Naive thymus-derived CD8-positive, alpha-beta T cell (primary cell): ENCODE measurements at regions not wholly inside any gene's neighbourhood (a gene's known extent, or its start where the extent isn't known, plus 50 kb on each side); places are given as distances from the start of the nearest gene placed in this dataset.

Experiments
- ATAC-seq, 2 donors: fragments of 150-1000 bp; cut with Tn5 transposase in 1 of 2; sonication (Bioruptor Pico), chemical (Tn5 transposase) in 1 of 2; 1 replicate in 1 of 2; 2 replicates in 1 of 2; pipeline ENCODE4 v1.10.0; 2021; ENCODE audit warnings: mild to moderate bottlenecking in 2 of 2, moderate library complexity in 2 of 2
- POLR2A ChIA-PET: fragments of 350-600 bp; sonication (Branson Sonifier 250); formaldehyde crosslinking; loops from one replicate; lab custom pipeline; 2021; ENCODE audit warnings: antibody characterized with exemption; lab: Charles Lee
- DNase-seq, 10 donors: peaks; one replicate each; pipeline versions ENCODE4 v3.0.0 to v3.0.0-alpha.2; 2020 to 2022
- H3K27ac Mint-ChIP-seq, 10 donors: one replicate each; pipeline ENCODE4 v1.8.0; 2020 to 2022; ENCODE audit warnings: mild to moderate bottlenecking in 10 of 10, mixed read lengths in 10 of 10, moderate library complexity in 4 of 10, inconsistent platforms in 1 of 10
- H3K27me3 Mint-ChIP-seq, 5 donors: one replicate each; pipeline ENCODE4 v1.8.0; 2021 to 2022; ENCODE audit warnings: mixed read lengths in 5 of 5
- H3K36me3 Mint-ChIP-seq, 3 donors: one replicate each; pipeline ENCODE4 v1.8.0; 2020 to 2022; ENCODE audit warnings: mixed read lengths in 3 of 3, mild to moderate bottlenecking in 2 of 3, inconsistent platforms in 1 of 3
- H3K4me1 Mint-ChIP-seq, 4 donors: one replicate each; pipeline ENCODE4 v1.8.0; 2021 to 2022; ENCODE audit warnings: mixed read lengths in 4 of 4
- H3K4me3 Mint-ChIP-seq, 10 donors: one replicate each; pipeline ENCODE4 v1.8.0; 2020 to 2022; ENCODE audit warnings: mild to moderate bottlenecking in 10 of 10, mixed read lengths in 10 of 10, moderate library complexity in 6 of 10, inconsistent platforms in 1 of 10
- H3K9me3 Mint-ChIP-seq, 9 donors: one replicate each; pipeline ENCODE4 v1.8.0; 2020 to 2022; ENCODE audit warnings: mixed read lengths in 9 of 9, mild to moderate bottlenecking in 3 of 9, inconsistent platforms in 1 of 9, moderate library complexity in 1 of 9

- POLR2A ChIA-PET: no interaction called here
- Mint-ChIP-seq H3K27ac (no peak overlapping the region), H3K4me3 (no peak overlapping the region), H3K27me3 (peaks cover 0 to 17% (median 0%) of the 10 kb centered on the region in 5 donors), H3K4me1 (no peaks in the 10 kb centered on the region), H3K36me3 (no peaks in the 10 kb centered on the region), H3K9me3 (peaks cover 0 to 6% (median 0%) of the 10 kb centered on the region in 9 donors)
- peak in 1 of 2 donors; percentile 40 for ATAC-seq
- no peak for DNase-seq
Measured at GRCh38 chr2:45083175-45083574, 73.9 kb upstream of the SIX2 start.

GRCh38 chr2:45074713-45075112 lies 65.5 kb upstream of the SIX2 start:
- POLR2A ChIA-PET: no interaction called here
- no peaks in the 10 kb centered on the region for H3K36me3 Mint-ChIP-seq
- H3K27ac Mint-ChIP-seq: no peak overlapping the region
- no peak overlapping the region for H3K4me3 Mint-ChIP-seq
- peaks cover 0 to 9% (median 0%) of the 10 kb centered on the region in 9 donors for H3K9me3 Mint-ChIP-seq
- no peaks in the 10 kb centered on the region for H3K4me1 Mint-ChIP-seq
- H3K27me3 Mint-ChIP-seq: peaks cover 10 to 28% (median 15%) of the 10 kb centered on the region in 5 donors
- no peak for DNase-seq
- no peak for ATAC-seq

- ATAC-seq: no peak
- H3K4me1 Mint-ChIP-seq: peaks cover 0 to 2% (median 0%) of the 10 kb centered on the region in 4 donors
- H3K4me3 Mint-ChIP-seq: no peak overlapping the region
- peaks cover 10 to 44% (median 21%) of the 10 kb centered on the region in 5 donors for H3K27me3 Mint-ChIP-seq
- H3K27ac Mint-ChIP-seq: peak overlapping the region in 1 of 10 donors; percentile 77
- no peak for DNase-seq
- POLR2A ChIA-PET: no interaction called here
- H3K36me3 Mint-ChIP-seq: no peaks in the 10 kb centered on the region
- peaks cover 0 to 9% (median 0%) of the 10 kb centered on the region in 9 donors for H3K9me3 Mint-ChIP-seq
Measured at GRCh38 chr2:45072862-45073237, 63.6 kb upstream of the SIX2 start.

- Mint-ChIP-seq H3K9me3 (peaks cover 0 to 9% (median 0%) of the 10 kb centered on the region in 9 donors), H3K36me3 (no peaks in the 10 kb centered on the region), H3K27ac (no peak overlapping the region), H3K4me1 (peaks cover 0 to 2% (median 0%) of the 10 kb centered on the region in 4 donors), H3K4me3 (no peak overlapping the region), H3K27me3 (peaks cover 12 to 50% (median 21%) of the 10 kb centered on the region in 5 donors)
- POLR2A ChIA-PET: no interaction called here
- ATAC-seq (no peak), DNase-seq (no peak)
Measured at GRCh38 chr2:45072064-45072861, 63.0 kb upstream of the SIX2 start.

GRCh38 chr2:45070113-45070652 lies 60.9 kb upstream of the SIX2 start:
- Mint-ChIP-seq H3K27ac (peak overlapping the region in 1 of 10 donors; percentile 40), H3K27me3 (peaks cover 19 to 63% (median 24%) of the 10 kb centered on the region in 5 donors), H3K4me1 (peaks cover 0 to 2% (median 0%) of the 10 kb centered on the region in 4 donors), H3K36me3 (no peaks in the 10 kb centered on the region), H3K9me3 (peaks cover 0 to 9% (median 0%) of the 10 kb centered on the region in 9 donors), H3K4me3 (no peak overlapping the region)
- DNase-seq (no peak), ATAC-seq (no peak)
- POLR2A ChIA-PET: interaction anchor here (0.6 kb wide), 1 partner anchor 120 kb away, joined by 3 read pairs; no protein-coding TSS in a partner anchor

- no peaks in the 10 kb centered on the region for H3K36me3 Mint-ChIP-seq
- H3K4me1 Mint-ChIP-seq: peaks cover 0 to 2% (median 0%) of the 10 kb centered on the region in 4 donors
- POLR2A ChIA-PET: interaction anchor here (0.6 kb wide), 1 partner anchor 119 kb away, joined by 3 read pairs; no protein-coding TSS in a partner anchor
- H3K27ac Mint-ChIP-seq: no peak overlapping the region
- H3K27me3 Mint-ChIP-seq: peaks cover 19 to 63% (median 22%) of the 10 kb centered on the region in 5 donors
- H3K9me3 Mint-ChIP-seq: peaks cover 0 to 7% (median 0%) of the 10 kb centered on the region in 9 donors
- H3K4me3 Mint-ChIP-seq: no peak overlapping the region
- ATAC-seq (no peak), DNase-seq (no peak)
Measured at GRCh38 chr2:45069684-45070083, 60.4 kb upstream of the SIX2 start.

GRCh38 chr2:45068571-45069140 lies 59.4 kb upstream of the SIX2 start:
- Mint-ChIP-seq H3K9me3 (peaks cover 0 to 3% (median 0%) of the 10 kb centered on the region in 9 donors), H3K36me3 (no peaks in the 10 kb centered on the region), H3K4me3 (no peak overlapping the region), H3K27ac (no peak overlapping the region), H3K27me3 (peaks cover 14 to 63% (median 16%) of the 10 kb centered on the region in 5 donors), H3K4me1 (peaks cover 0 to 2% (median 0%) of the 10 kb centered on the region in 4 donors)
- POLR2A ChIA-PET: no interaction called here
- ATAC-seq: no peak
- DNase-seq: no peak

- no peak overlapping the region for H3K4me3 Mint-ChIP-seq
Measured at GRCh38 chr2:45067859-45068570, 58.8 kb upstream of the SIX2 start.

More at GRCh38 chr2:45067859-45068570, 58.8 kb upstream of the SIX2 start:
- no peak overlapping the region for H3K27ac Mint-ChIP-seq
- POLR2A ChIA-PET: no interaction called here
- peaks cover 0 to 3% (median 0%) of the 10 kb centered on the region in 9 donors for H3K9me3 Mint-ChIP-seq
- peaks cover 0 to 2% (median 0%) of the 10 kb centered on the region in 4 donors for H3K4me1 Mint-ChIP-seq
- H3K36me3 Mint-ChIP-seq: no peaks in the 10 kb centered on the region
- no peak for DNase-seq
- ATAC-seq: no peak
- H3K27me3 Mint-ChIP-seq: peaks cover 14 to 57% (median 16%) of the 10 kb centered on the region in 5 donors
